ENCODE measurements at regions not wholly inside any gene's neighbourhood (a gene's known extent, or its start where the extent isn't known, plus 50 kb on each side); places are given as distances from the start of the nearest gene placed in this dataset.

DNA sequence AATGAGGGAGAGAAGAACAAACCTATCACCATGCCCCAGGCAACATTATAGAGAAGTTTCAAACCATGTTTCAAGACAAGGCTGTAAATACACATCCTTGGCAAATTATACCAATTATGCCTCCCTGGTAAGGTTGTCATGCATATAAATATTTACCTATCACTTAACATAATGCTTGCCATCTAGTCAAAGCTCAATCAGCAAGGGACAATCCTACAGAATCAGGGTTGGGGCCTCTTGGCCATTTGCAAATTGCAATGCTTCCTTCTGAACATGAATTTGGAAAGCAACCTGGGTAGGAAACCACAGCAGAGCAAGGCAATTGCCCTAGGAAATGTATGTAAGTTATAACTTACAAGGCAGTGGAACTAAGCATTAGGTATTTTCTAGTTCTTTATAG, 907.2 kb upstream of the CDH2 start:
- Histone ChIP-seq H3K27me3 (ENCODE audit: control insufficient read depth, insufficient read depth, low read length) (no peaks in the 10 kb centered on the region), H3K4me3 (ENCODE audit: low read depth in 2 of 2, low read length in 2 of 2) (no peak overlapping the region), H3K36me3 (ENCODE audit: control insufficient read depth, insufficient read depth, low read length) (no peaks in the 10 kb centered on the region), H3K4me1 (ENCODE audit: control insufficient read depth, insufficient read depth, low read length) (no peaks in the 10 kb centered on the region), H3K9me3 (ENCODE audit: control insufficient read depth, insufficient read depth, low read depth, low read length) (no peaks in the 10 kb centered on the region), H3K27ac (ENCODE audit: low read length) (no peak overlapping the region)
- in situ Hi-C loops (cut with HindIII; ENCODE audit: low pct_unique_long_range_greater_than_20kb, low sequenced_read_pairs) (no loop called here), intact Hi-C loops (cut with micrococcal nuclease; ENCODE audit: unreplicated experiment) (no loop called here)
- DNase-seq (ENCODE audit: low read depth, low spot score), result no peak
- TF ChIP-seq CTCF (IDR thresholded peaks at IDR 0.05) (no peak), SIN3A (IDR thresholded peaks at IDR 0.05; ENCODE audit: borderline replicate concordance, insufficient read depth, low read depth, low read length) (no peak), POLR2AphosphoS5 (IDR thresholded peaks at IDR 0.05; ENCODE audit: low read depth, low read length) (no peak), TCF7L2 (IDR thresholded peaks at IDR 0.05; ENCODE audit: low read depth, low read length) (no peak)
- TF ChIP-seq, protein P1, sequence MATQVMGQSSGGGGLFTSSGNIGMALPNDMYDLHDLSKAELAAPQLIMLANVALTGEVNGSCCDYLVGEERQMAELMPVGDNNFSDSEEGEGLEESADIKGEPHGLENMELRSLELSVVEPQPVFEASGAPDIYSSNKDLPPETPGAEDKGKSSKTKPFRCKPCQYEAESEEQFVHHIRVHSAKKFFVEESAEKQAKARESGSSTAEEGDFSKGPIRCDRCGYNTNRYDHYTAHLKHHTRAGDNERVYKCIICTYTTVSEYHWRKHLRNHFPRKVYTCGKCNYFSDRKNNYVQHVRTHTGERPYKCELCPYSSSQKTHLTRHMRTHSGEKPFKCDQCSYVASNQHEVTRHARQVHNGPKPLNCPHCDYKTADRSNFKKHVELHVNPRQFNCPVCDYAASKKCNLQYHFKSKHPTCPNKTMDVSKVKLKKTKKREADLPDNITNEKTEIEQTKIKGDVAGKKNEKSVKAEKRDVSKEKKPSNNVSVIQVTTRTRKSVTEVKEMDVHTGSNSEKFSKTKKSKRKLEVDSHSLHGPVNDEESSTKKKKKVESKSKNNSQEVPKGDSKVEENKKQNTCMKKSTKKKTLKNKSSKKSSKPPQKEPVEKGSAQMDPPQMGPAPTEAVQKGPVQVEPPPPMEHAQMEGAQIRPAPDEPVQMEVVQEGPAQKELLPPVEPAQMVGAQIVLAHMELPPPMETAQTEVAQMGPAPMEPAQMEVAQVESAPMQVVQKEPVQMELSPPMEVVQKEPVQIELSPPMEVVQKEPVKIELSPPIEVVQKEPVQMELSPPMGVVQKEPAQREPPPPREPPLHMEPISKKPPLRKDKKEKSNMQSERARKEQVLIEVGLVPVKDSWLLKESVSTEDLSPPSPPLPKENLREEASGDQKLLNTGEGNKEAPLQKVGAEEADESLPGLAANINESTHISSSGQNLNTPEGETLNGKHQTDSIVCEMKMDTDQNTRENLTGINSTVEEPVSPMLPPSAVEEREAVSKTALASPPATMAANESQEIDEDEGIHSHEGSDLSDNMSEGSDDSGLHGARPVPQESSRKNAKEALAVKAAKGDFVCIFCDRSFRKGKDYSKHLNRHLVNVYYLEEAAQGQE (IDR thresholded peaks at IDR 0.05; ENCODE audit: insufficient read depth in 1 of 2, low read depth in 2 of 2, low read length in 1 of 2), result no peak
- no peak for ATAC-seq
- ChIA-PET CTCF (no interaction called here), POLR2A (no interaction called here)
- no TSS peak for BruUV-seq (replicated peaks)

- TF ChIP-seq TCF7L2 (IDR thresholded peaks at IDR 0.05; ENCODE audit: low read depth, low read length) (no peak), SIN3A (IDR thresholded peaks at IDR 0.05; ENCODE audit: borderline replicate concordance, insufficient read depth, low read depth, low read length) (no peak), POLR2AphosphoS5 (IDR thresholded peaks at IDR 0.05; ENCODE audit: low read depth, low read length) (no peak), CTCF (IDR thresholded peaks at IDR 0.05) (no peak)
- TF ChIP-seq, protein P1 (IDR thresholded peaks at IDR 0.05; ENCODE audit: insufficient read depth in 1 of 2, low read depth in 2 of 2, low read length in 1 of 2), result no peak
- ATAC-seq, result no peak
- POLR2A ChIA-PET, result no interaction called here
- no peak overlapping the region for H3K4me3 ChIP-seq (ENCODE audit: low read depth in 2 of 2, low read length in 2 of 2)
- CTCF ChIA-PET, result no interaction called here
- no peaks in the 10 kb centered on the region for H3K27me3 ChIP-seq (ENCODE audit: control insufficient read depth, insufficient read depth, low read length)
- no peaks in the 10 kb centered on the region for H3K4me1 ChIP-seq (ENCODE audit: control insufficient read depth, insufficient read depth, low read length)
- in situ Hi-C loops (cut with HindIII; ENCODE audit: low pct_unique_long_range_greater_than_20kb, low sequenced_read_pairs), result no loop called here
- no peaks in the 10 kb centered on the region for H3K36me3 ChIP-seq (ENCODE audit: control insufficient read depth, insufficient read depth, low read length)
- DNase-seq (ENCODE audit: low read depth, low spot score), result no peak
- no peaks in the 10 kb centered on the region for H3K9me3 ChIP-seq (ENCODE audit: control insufficient read depth, insufficient read depth, low read depth, low read length)
- intact Hi-C loops (cut with micrococcal nuclease; ENCODE audit: unreplicated experiment), result no loop called here
- no peak overlapping the region for H3K27ac ChIP-seq (ENCODE audit: low read length)
- no TSS peak for BruUV-seq (replicated peaks)
Observed at GRCh38 chr18:29083545-29083944, 906.6 kb upstream of the CDH2 start.

All from Panc1 (cell line).